ENCODE measurements at regions not wholly inside any gene's neighbourhood (a gene's known extent, or its start where the extent isn't known, plus 50 kb on each side); places are given as distances from the start of the nearest gene placed in this dataset.

- TF ChIP-seq CBX8 (IDR thresholded peaks at IDR 0.05): no peak
- no peak for TF ChIP-seq CTCF (IDR thresholded peaks at IDR 0.05)
- TF ChIP-seq FOXS1 (CRISPR knock-in tag; IDR thresholded peaks at IDR 0.05): no peak
- TF ChIP-seq CEBPB (IDR thresholded peaks at IDR 0.05): no peak
- no peak for TF ChIP-seq NR3C1 (IDR thresholded peaks at IDR 0.05)
Observed at GRCh38 chr5:3195994-3196393, 399.6 kb upstream of the IRX1 start.

Data from A549 (cell line).